ENCODE measurements at regions not wholly inside any gene's neighbourhood (a gene's known extent, or its start where the extent isn't known, plus 50 kb on each side); places are given as distances from the start of the nearest gene placed in this dataset.

GRCh38 chr22:26777156-26777801, 119.9 kb downstream of the MIAT start:
- POLR2A ChIA-PET: no interaction called here
- Mint-ChIP-seq H3K36me3 (peaks cover 38 to 79% (median 78%) of the 10 kb centered on the region in 3 donors), H3K27ac (peak overlapping the region in 1 of 10 donors; percentile 39), H3K4me3 (no peak overlapping the region), H3K4me1 (peaks cover 0 to 2% (median 0%) of the 10 kb centered on the region in 4 donors), H3K9me3 (peaks cover 0 to 3% (median 0%) of the 10 kb centered on the region in 9 donors), H3K27me3 (no peaks in the 10 kb centered on the region)
- ATAC-seq (no peak), DNase-seq (no peak)

DNA sequence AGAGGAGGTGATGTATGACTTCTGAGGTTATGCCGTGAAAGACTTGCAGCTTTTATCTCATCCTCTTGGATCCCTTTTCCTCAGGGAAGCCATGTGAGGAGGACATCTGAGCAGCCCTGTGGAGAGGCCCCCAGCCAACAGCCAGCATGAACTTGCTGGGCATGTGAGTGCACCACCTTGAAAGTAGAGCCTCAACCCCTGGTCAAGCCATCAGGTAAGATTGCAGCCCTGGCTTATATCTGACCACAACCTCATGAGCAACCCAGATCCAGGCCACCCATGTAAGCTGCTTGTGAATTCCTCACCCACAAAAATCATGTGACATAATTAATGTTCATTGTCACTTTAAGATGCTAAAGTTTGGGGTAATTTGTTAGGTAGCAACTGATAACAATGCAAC, 121.0 kb downstream of the MIAT start:
- peaks cover 0 to 2% (median 0%) of the 10 kb centered on the region in 4 donors for H3K4me1 Mint-ChIP-seq
- DNase-seq (no peak), ATAC-seq (no peak)
- POLR2A ChIA-PET: no interaction called here
- H3K27me3 Mint-ChIP-seq: no peaks in the 10 kb centered on the region
- H3K4me3 Mint-ChIP-seq: no peak overlapping the region
- H3K9me3 Mint-ChIP-seq: peaks cover 0 to 3% (median 0%) of the 10 kb centered on the region in 9 donors
- peaks cover 39 to 88% (median 88%) of the 10 kb centered on the region in 3 donors for H3K36me3 Mint-ChIP-seq
- H3K27ac Mint-ChIP-seq: no peak overlapping the region

GRCh38 chr22:26779108-26779507, 121.7 kb downstream of the MIAT start:
- ATAC-seq (no peak), DNase-seq (no peak)
- Mint-ChIP-seq H3K4me3 (no peak overlapping the region), H3K9me3 (peaks cover 0 to 3% (median 0%) of the 10 kb centered on the region in 9 donors), H3K27ac (peak overlapping the region in 1 of 10 donors; percentile 22), H3K27me3 (no peaks in the 10 kb centered on the region), H3K4me1 (peaks cover 0 to 3% (median 0%) of the 10 kb centered on the region in 4 donors), H3K36me3 (peaks cover 42 to 93% (median 90%) of the 10 kb centered on the region in 3 donors)
- POLR2A ChIA-PET: no interaction called here

- DNase-seq (no peak), ATAC-seq (no peak)
- POLR2A ChIA-PET: no interaction called here
- peaks cover 36 to 92% (median 88%) of the 10 kb centered on the region in 3 donors for H3K36me3 Mint-ChIP-seq
- H3K27ac Mint-ChIP-seq: no peak overlapping the region
- peaks cover 0 to 3% (median 0%) of the 10 kb centered on the region in 9 donors for H3K9me3 Mint-ChIP-seq
- peaks cover 3 to 7% (median 5%) of the 10 kb centered on the region in 4 donors for H3K4me1 Mint-ChIP-seq
- no peak overlapping the region for H3K4me3 Mint-ChIP-seq
- no peaks in the 10 kb centered on the region for H3K27me3 Mint-ChIP-seq
Measured at GRCh38 chr22:26779929-26780328, 122.5 kb downstream of the MIAT start.

DNA sequence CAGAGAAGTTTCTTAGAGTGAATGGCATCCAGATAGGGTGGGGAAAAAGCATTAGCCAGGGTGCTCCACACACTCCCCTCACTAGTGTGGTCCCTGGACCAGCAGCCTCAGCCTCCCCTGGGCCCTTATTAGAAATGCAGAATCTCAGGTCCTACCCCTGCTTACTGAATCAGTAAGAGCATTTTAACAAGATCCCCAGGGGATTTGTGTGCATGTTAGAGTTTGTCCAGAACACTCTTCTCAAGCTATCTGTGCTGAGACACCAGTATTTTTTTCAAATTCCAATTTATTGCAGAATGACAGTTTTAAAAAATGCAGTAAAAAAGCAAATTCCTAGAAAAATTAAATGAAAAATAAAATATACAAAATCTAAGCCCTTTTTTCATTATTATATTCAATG, 123.1 kb downstream of the MIAT start:
- H3K36me3 Mint-ChIP-seq: peaks cover 32 to 89% (median 83%) of the 10 kb centered on the region in 3 donors
- POLR2A ChIA-PET: no interaction called here

GRCh38 chr22:26781062-26781461, 123.7 kb downstream of the MIAT start:
- Mint-ChIP-seq H3K4me3 (no peak overlapping the region), H3K27ac (no peak overlapping the region), H3K36me3 (peaks cover 32 to 89% (median 78%) of the 10 kb centered on the region in 3 donors), H3K27me3 (no peaks in the 10 kb centered on the region), H3K9me3 (peaks cover 0 to 3% (median 0%) of the 10 kb centered on the region in 9 donors), H3K4me1 (peaks cover 5 to 17% (median 15%) of the 10 kb centered on the region in 4 donors)
- POLR2A ChIA-PET: no interaction called here
- ATAC-seq (no peak), DNase-seq (no peak)

More for the DNA sequence above, 123.1 kb downstream of the MIAT start:
- DNase-seq (no peak), ATAC-seq (no peak)
- Mint-ChIP-seq H3K4me1 (peaks cover 4 to 11% (median 10%) of the 10 kb centered on the region in 4 donors), H3K9me3 (peaks cover 0 to 3% (median 0%) of the 10 kb centered on the region in 9 donors), H3K27ac (no peak overlapping the region), H3K27me3 (no peaks in the 10 kb centered on the region), H3K4me3 (no peak overlapping the region)

DNA sequence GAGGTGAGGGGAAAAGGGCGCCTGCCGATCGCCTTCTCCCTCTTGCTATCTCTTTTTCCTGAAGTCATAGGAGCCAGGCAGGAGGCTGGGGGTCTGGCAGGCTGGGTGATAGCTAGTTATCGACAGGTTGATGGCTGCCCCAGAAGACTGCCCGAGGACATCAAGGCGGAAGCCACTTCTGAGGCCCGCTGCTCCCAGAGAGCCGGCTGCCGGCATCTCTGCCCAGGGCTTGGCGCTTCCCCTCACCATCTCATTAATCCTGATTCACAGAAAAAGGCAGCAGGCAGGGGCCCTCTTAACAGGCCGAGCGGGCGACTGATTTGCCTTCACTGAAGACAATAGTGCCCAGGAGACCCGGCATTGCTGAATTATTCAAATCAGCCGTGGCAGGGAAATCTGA, 124.2 kb downstream of the MIAT start:
- POLR2A ChIA-PET: interaction anchor here (0.5 kb wide), 1 partner anchor 81 kb away, joined by 3 read pairs; no protein-coding TSS in a partner anchor
- Mint-ChIP-seq H3K27ac (no peak overlapping the region), H3K9me3 (peaks cover 0 to 3% (median 0%) of the 10 kb centered on the region in 9 donors), H3K4me1 (peaks cover 5 to 19% (median 17%) of the 10 kb centered on the region in 4 donors), H3K36me3 (peaks cover 30 to 89% (median 72%) of the 10 kb centered on the region in 3 donors), H3K4me3 (no peak overlapping the region), H3K27me3 (no peaks in the 10 kb centered on the region)
- no peak for DNase-seq
- ATAC-seq: no peak

- POLR2A ChIA-PET: no interaction called here
- Mint-ChIP-seq H3K27me3 (no peaks in the 10 kb centered on the region), H3K9me3 (peaks cover 0 to 3% (median 0%) of the 10 kb centered on the region in 9 donors), H3K4me1 (peaks cover 5 to 19% (median 17%) of the 10 kb centered on the region in 4 donors), H3K4me3 (no peak overlapping the region), H3K27ac (peak overlapping the region in 1 of 10 donors; percentile 9), H3K36me3 (peaks cover 19 to 82% (median 57%) of the 10 kb centered on the region in 3 donors)
- ATAC-seq (no peak), DNase-seq (no peak)
Measured at GRCh38 chr22:26783885-26784284, 126.5 kb downstream of the MIAT start.

DNA sequence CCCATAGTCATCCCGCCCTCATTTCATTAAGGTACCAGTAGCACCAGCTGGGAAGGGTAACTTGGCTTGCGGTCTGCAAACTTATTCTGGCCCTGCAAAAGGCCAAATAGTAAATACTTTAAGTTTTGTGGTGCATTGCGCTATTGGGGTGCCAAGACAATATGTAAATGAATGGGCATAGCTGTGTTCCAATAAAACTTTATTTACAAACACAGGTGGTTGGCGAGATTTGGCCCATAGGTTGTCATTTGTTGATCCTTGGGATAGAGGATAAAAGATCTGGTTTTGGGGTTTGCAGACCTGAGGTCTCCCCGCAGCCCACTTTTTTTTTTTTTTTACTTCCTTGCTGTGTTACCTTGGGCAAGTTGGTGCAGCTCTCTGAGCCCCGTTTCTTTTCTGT, 127.4 kb downstream of the MIAT start:
- peaks cover 5 to 19% (median 17%) of the 10 kb centered on the region in 4 donors for H3K4me1 Mint-ChIP-seq
- H3K27ac Mint-ChIP-seq: no peak overlapping the region
- POLR2A ChIA-PET: interaction anchor here (0.7 kb wide), 1 partner anchor 86 kb away, joined by 4 read pairs; no protein-coding TSS in a partner anchor
- ATAC-seq (no peak), DNase-seq (no peak)
- no peaks in the 10 kb centered on the region for H3K9me3 Mint-ChIP-seq
- H3K36me3 Mint-ChIP-seq: peaks cover 11 to 80% (median 55%) of the 10 kb centered on the region in 3 donors
- no peak overlapping the region for H3K4me3 Mint-ChIP-seq
- H3K27me3 Mint-ChIP-seq: no peaks in the 10 kb centered on the region

DNA sequence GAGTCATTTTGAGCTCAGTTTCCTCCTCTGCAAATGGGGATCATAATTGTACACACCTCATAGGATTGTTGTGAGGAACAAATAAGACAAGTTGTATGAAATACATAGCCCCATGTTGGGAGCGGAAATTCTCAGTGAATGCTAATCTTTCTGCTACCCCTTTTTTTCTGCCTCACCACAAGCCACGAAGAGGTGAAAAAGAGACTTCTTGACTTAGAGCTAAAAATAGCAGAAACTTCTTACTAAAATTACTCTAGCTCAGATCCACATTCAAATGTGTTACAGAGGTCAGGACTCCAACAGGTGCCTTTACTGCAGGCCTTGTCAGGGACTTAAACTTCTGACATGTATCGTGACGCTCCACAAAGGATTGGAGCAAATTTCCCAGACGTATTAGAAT, 128.5 kb downstream of the MIAT start:
- H3K9me3 Mint-ChIP-seq: no peaks in the 10 kb centered on the region
- H3K4me3 Mint-ChIP-seq: peak overlapping the region in 2 of 10 donors; percentile 4 to 8
- H3K4me1 Mint-ChIP-seq: peaks cover 5 to 19% (median 17%) of the 10 kb centered on the region in 4 donors
- H3K27ac Mint-ChIP-seq: peak overlapping the region in 1 of 10 donors; percentile 25
- no peak for ATAC-seq
- H3K27me3 Mint-ChIP-seq: no peaks in the 10 kb centered on the region
- peaks cover 19 to 80% (median 57%) of the 10 kb centered on the region in 3 donors for H3K36me3 Mint-ChIP-seq
- POLR2A ChIA-PET: no interaction called here
- no peak for DNase-seq

GRCh38 chr22:26786398-26786797, 129.0 kb downstream of the MIAT start:
- H3K27me3 Mint-ChIP-seq: no peaks in the 10 kb centered on the region
- H3K9me3 Mint-ChIP-seq: no peaks in the 10 kb centered on the region
- H3K4me1 Mint-ChIP-seq: peaks cover 5 to 19% (median 17%) of the 10 kb centered on the region in 4 donors
- POLR2A ChIA-PET: no interaction called here
- H3K4me3 Mint-ChIP-seq: no peak overlapping the region
- H3K27ac Mint-ChIP-seq: peak overlapping the region in 1 of 10 donors; percentile 73
- peaks cover 24 to 81% (median 57%) of the 10 kb centered on the region in 3 donors for H3K36me3 Mint-ChIP-seq
- DNase-seq: no peak
- ATAC-seq: no peak

DNA sequence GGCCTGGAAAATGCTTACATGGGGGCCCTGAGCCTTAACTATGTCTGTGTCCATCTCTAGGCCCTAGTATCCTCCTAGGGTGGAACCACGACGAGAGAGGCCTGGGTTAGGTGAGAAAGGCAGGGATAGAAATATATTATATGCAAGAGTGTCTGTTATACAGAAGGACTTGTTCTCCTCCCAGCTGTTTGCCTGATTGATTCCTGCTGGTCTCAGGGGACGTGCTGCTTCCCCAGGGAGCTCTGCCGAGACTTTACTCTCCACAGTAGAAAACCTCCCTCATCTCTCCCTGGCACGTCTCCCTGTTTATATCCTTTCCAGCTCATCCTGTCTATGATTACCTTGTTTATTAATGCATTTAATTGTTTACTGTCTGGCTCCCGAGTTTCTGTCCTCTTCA, 132.6 kb downstream of the MIAT start:
- peaks cover 25 to 76% (median 52%) of the 10 kb centered on the region in 3 donors for H3K36me3 Mint-ChIP-seq
- POLR2A ChIA-PET: no interaction called here

DNA sequence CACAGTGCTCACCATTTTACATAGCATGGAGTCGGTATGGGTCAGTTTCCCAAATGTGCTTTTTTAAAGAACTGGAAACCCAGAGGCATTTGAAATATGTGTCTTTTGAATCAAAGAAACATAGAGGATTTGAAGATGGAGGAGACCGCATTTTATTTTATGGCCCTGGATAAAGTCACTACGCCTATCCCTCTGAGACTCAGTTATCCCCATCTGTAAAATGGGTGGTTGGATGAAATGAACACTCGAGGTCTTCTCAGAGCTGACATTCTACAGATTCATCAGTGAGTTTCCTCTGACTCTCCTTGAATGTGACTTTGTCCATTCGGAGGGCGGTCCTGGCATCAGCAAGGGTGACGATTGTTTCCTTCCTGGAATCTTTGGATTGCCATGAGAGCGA, 135.1 kb downstream of the MIAT start:
- POLR2A ChIA-PET: no interaction called here
- no peaks in the 10 kb centered on the region for H3K27me3 Mint-ChIP-seq
- H3K9me3 Mint-ChIP-seq: no peaks in the 10 kb centered on the region
- H3K4me1 Mint-ChIP-seq: peaks cover 0 to 3% (median 0%) of the 10 kb centered on the region in 4 donors
- DNase-seq: no peak
- H3K27ac Mint-ChIP-seq: peak overlapping the region in 1 of 10 donors; percentile 11
- ATAC-seq: no peak
- no peak overlapping the region for H3K4me3 Mint-ChIP-seq
- peaks cover 25 to 65% (median 60%) of the 10 kb centered on the region in 3 donors for H3K36me3 Mint-ChIP-seq

More for the DNA sequence above, 132.6 kb downstream of the MIAT start:
- H3K27ac Mint-ChIP-seq: peak overlapping the region in 1 of 10 donors; percentile 47
- no peak overlapping the region for H3K4me3 Mint-ChIP-seq
- ATAC-seq (no peak), DNase-seq (no peak)
- peaks cover 6 to 15% (median 11%) of the 10 kb centered on the region in 4 donors for H3K4me1 Mint-ChIP-seq
- H3K27me3 Mint-ChIP-seq: no peaks in the 10 kb centered on the region
- H3K9me3 Mint-ChIP-seq: no peaks in the 10 kb centered on the region

Data from naive thymus-derived CD8-positive, alpha-beta T cell (primary cell).